K562 (cell line): ENCODE measurements at regions not wholly inside any gene's neighbourhood (a gene's known extent, or its start where the extent isn't known, plus 50 kb on each side); places are given as distances from the start of the nearest gene placed in this dataset.

ENCODE experiments used
- ATAC-seq: fragments of 200-7000 bp; cut with Tn5 transposase; 3 replicates; pipeline ENCODE4 v1.9.1; 2020; ENCODE audit warnings: moderate library complexity
- BruUV-seq: library from RNA; stranded (reverse); fragments of 400-500 nt; replicated peaks from 2 replicates; lab custom pipeline; 2021; lab: Mats Ljungman, UMichigan
- CTCF ChIA-PET: fragments of 300-600 bp; formaldehyde crosslinking; extraction: SDS; loops from one replicate; lab custom pipeline; 2021; ENCODE audit warnings: low intra/inter-chr PET ratio; lab: Yijun Ruan, JAX
- POLR2A ChIA-PET: fragments of 300-600, 350-650 bp; sonication (Branson Sonifier 250); formaldehyde crosslinking; extraction: SDS; loops from one replicate; lab custom pipeline; 2021; ENCODE audit warnings: antibody characterized with exemption, inconsistent platforms; lab: Yijun Ruan, JAX
- DNase-seq, 4 experiments: peaks; one replicate each; pipeline versions ENCODE4 v3.0.0 to v3.0.0-alpha.2; 2011 to 2018; ENCODE audit warnings: low spot score in 3 of 4, mixed read lengths in 3 of 4; ENCODE audit errors: extremely low read depth in 1 of 4
- FAIRE-seq: peaks from 2 replicates; lab custom pipeline; 2011; peaks lifted over from hg19 to GRCh38; lab: Jason Lieb, UNC
- H2AFZ ChIP-seq: 2 replicates; pipeline ENCODE4 v1.6.0; 2011; ENCODE audit warnings: low read depth, low read length, control low read depth, inconsistent platforms
- H3K27ac ChIP-seq: fragments of 200-600 bp; 3 replicates; pipeline ENCODE4 v1.8.0; 2011; ENCODE audit warnings: low read depth, mild to moderate bottlenecking, control low read depth, inconsistent platforms, low read length, moderate library complexity, mixed read lengths; ENCODE audit errors: extremely low read depth
- H3K27me3 ChIP-seq, 2 experiments: fragments of 300-600 bp in 1 of 2; 2 replicates in 1 of 2; 3 replicates in 1 of 2; pipeline versions ENCODE4 v1.6.0 to v1.8.0; 2011; ENCODE audit warnings: inconsistent platforms in 2 of 2, low read length in 2 of 2, mild to moderate bottlenecking in 1 of 2, mixed read lengths in 1 of 2, moderate library complexity in 1 of 2; ENCODE audit not compliant: control insufficient read depth in 2 of 2, insufficient read depth in 2 of 2
- H3K36me3 ChIP-seq: fragments of 300-600 bp; 3 replicates; pipeline ENCODE4 v1.8.0; 2011; ENCODE audit warnings: mild to moderate bottlenecking, low read length, inconsistent platforms; ENCODE audit not compliant: control insufficient read depth, insufficient read depth
- H3K4me1 ChIP-seq, 2 experiments: fragments of 200-600 bp in 1 of 2; replicated peaks in 1 of 2; 2 replicates in 1 of 2; 3 replicates in 1 of 2; pipeline versions ENCODE4 v1.5.1 to v1.8.0; 2011; ENCODE audit warnings: inconsistent platforms in 2 of 2, low read length in 2 of 2, mild to moderate bottlenecking in 1 of 2, mixed read lengths in 1 of 2, moderate library complexity in 1 of 2; ENCODE audit not compliant: control insufficient read depth in 2 of 2, insufficient read depth in 2 of 2
- H3K4me2 ChIP-seq: 2 replicates; pipeline ENCODE4 v1.6.1; 2011; ENCODE audit warnings: low read length, control low read depth, inconsistent platforms, mixed read lengths; ENCODE audit not compliant: insufficient read depth
- H3K4me3 ChIP-seq: fragments of 200-600 bp; sonication (generic), shearing (Covaris generic); 2 replicates; pipeline ENCODE4 v1.5.1; 2016; ENCODE audit warnings: control low read depth, inconsistent platforms
- H3K79me2 ChIP-seq: fragments of 200-600 bp; 3 replicates; pipeline ENCODE4 v1.8.0; 2011; ENCODE audit warnings: low read length, inconsistent platforms; ENCODE audit not compliant: control insufficient read depth, insufficient read depth
- H3K9ac ChIP-seq, 2 experiments: 2 replicates each; pipeline versions ENCODE4 v1.6.0 to v1.6.1; 2011; ENCODE audit warnings: low read depth in 2 of 2, low read length in 2 of 2, control low read depth in 1 of 2, inconsistent platforms in 1 of 2, mild to moderate bottlenecking in 1 of 2, mixed read lengths in 1 of 2; ENCODE audit not compliant: insufficient read depth in 1 of 2
- H3K9me1 ChIP-seq: one replicate; pipeline ENCODE4 v1.6.0; 2011; ENCODE audit warnings: inconsistent platforms, mild to moderate bottlenecking, low read length, moderate library complexity; ENCODE audit not compliant: control insufficient read depth, insufficient read depth
- H3K9me3 ChIP-seq: replicated peaks from 2 replicates; pipeline ENCODE4 v1.5.1; 2011; ENCODE audit warnings: low read depth, low read length, inconsistent platforms; ENCODE audit not compliant: control insufficient read depth, insufficient read depth
- H4K20me1 ChIP-seq: replicated peaks from 2 replicates; pipeline ENCODE4 v1.6.1; 2011; ENCODE audit warnings: low read length, inconsistent platforms, mixed read lengths; ENCODE audit not compliant: control insufficient read depth, insufficient read depth
- NFE2 ChIP-seq: IDR thresholded peaks from 2 replicates; pipeline ENCODE4 v1.6.1; 2014; ENCODE audit warnings: antibody characterized with exemption, low read depth
- WGBS: fragments of 100-300 bp; shearing (Covaris generic); methylation state at CpG from one replicate; pipeline ENCODE4 v1.1.6; 2016; ENCODE audit warnings: low coverage, mixed read lengths; ENCODE audit not compliant: insufficient coverage; ENCODE audit errors: missing lambda C conversion rate; 5-methylcytosine and 5-hydroxymethylcytosine counted together
- in situ Hi-C: fragments of 300-500 bp; cut with MboI; formaldehyde crosslinking; loops from 4 replicates; pipeline ENCODE4 v1.15.0; 2018; ENCODE audit warnings: inconsistent platforms, mixed read lengths
- intact Hi-C: fragments of 100-400 bp; cut with micrococcal nuclease; formaldehyde crosslinking; loops from 2 replicates; pipeline ENCODE4 v1.14.2; 2022
- TF ChIP-seq, protein P1 (sequence below), 2 experiments: fragments of 200-800 bp in 1 of 2; sonication (Bioruptor generic) in 1 of 2; sonication (generic) in 1 of 2; formaldehyde crosslinking in 1 of 2; IDR thresholded peaks in 1 of 2; conservative IDR thresholded peaks in 1 of 2; 2 replicates each; pipeline versions ENCODE4 v1.5.0 to v1.6.1; 2016 to 2020; ENCODE audit warnings: missing compliant biosample characterization in 1 of 2, missing genetic modification characterization in 1 of 2, missing genetic modification reagents in 1 of 2
- TF ChIP-seq, protein P2 (sequence below), 3 experiments: fragments of 200-800 bp in 1 of 3; fragments of 250-450 bp in 1 of 3; fragments of 450-650 bp in 1 of 3; sonication (Bioruptor Pico) in 1 of 3; sonication (Bioruptor generic) in 1 of 3; formaldehyde crosslinking in 1 of 3; IDR thresholded peaks; 2 replicates each; pipeline versions ENCODE4 v1.6.1 to v1.8.0; 2016 to 2022; ENCODE audit warnings: mild to moderate bottlenecking in 2 of 3, missing genetic modification characterization in 2 of 3, missing compliant biosample characterization in 1 of 3, moderate library complexity in 1 of 3

DNA sequence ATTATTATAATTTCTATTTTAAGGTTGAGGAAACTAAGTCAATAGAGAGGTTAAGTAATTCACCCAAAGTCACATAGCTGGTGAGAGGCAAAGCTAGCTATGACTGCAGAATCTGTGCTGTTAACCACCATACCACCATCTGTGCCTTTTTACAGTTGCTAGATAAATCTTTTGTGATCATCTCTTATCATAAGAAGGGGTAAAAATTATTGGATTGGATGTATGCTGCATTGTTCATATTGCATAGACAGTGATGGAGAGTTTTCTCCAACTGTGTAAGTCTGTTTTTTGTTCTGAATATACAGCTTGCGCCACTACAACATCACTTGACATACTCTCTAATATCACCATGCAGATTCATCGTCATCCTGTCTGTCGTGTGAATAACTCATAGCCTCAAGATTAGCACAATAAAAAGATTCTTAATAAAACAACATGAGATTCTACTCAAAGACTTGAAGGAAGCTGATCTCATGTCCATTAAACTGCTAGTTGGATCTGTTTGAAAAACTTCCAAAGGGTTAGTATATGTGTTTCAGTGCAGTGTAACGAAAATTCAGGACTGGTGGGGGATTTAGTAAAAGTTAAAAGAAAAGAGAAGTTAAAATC lies 495.9 kb downstream of the SPRY1 start (continued):
- TF ChIP-seq, protein P1, sequence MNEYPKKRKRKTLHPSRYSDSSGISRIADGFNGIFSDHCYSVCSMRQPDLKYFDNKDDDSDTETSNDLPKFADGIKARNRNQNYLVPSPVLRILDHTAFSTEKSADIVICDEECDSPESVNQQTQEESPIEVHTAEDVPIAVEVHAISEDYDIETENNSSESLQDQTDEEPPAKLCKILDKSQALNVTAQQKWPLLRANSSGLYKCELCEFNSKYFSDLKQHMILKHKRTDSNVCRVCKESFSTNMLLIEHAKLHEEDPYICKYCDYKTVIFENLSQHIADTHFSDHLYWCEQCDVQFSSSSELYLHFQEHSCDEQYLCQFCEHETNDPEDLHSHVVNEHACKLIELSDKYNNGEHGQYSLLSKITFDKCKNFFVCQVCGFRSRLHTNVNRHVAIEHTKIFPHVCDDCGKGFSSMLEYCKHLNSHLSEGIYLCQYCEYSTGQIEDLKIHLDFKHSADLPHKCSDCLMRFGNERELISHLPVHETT (CRISPR knock-in tag; conservative IDR thresholded peaks at IDR 0.05 in 1 of 2, IDR thresholded peaks at IDR 0.05 in 1 of 2) = no peak
- TF ChIP-seq, all 486 proteins: peak for 0

DNA sequence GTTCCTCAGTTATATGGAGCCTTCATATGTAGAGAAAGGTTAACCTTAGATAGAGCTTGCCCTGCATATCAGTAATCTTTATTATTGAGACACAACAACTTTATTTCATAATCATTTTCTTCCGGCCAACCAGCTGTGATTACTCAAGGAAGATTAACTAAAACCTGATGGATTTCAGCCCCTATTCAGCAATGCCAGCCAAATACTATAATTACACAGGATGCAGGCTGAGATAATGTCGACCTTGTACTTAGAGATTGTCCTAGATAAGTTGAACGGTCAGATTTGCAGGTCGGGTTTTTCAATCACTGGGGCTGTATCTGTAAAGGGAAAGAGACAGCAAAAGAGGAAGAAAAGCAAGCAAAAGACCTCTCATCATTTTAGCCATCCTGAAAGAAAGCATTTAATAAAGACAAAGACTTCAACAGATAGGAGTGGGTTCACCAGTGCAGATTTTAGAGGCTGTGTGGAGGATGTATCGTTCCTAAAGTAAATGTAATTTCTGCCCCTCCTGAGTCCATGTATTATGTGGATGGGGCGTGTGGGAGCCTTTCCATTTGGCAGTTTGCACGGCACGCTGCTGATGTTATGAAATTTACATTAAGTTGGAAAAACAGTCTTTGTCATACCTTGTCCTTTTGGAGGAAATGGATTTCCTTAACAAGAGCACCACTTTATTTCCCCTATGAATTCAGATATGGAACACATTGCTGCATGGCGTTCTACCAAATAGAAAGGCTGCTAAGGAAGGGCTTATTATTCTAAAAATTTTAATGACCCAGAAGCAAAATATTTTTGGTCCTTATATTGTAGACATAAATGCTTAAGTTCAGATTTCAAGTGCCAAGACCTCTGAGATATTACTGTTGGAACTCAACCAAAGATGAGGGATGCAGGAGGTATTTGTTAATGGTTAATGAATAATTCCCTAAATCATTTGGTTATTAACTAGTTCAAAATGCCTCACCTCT lies 496.7 kb downstream of the SPRY1 start:
- H4K20me1 ChIP-seq = no peaks in the 10 kb centered on the region
- no peak overlapping the region for H3K9ac ChIP-seq
- ChIA-PET CTCF (interaction anchor here (0.5 kb wide), 1 partner anchor 177 kb away, joined by 3 read pairs; no protein-coding TSS in a partner anchor), POLR2A (no interaction called here)
- H3K36me3 ChIP-seq = no peaks in the 10 kb centered on the region
- no peak overlapping the region for H3K27ac ChIP-seq
- 3% methylated on average over 9 of the region's 9 CpGs for WGBS
- H3K9me1 ChIP-seq = no peaks in the 10 kb centered on the region
- ATAC-seq (no peak), DNase-seq (no peak), FAIRE-seq (no peak)
- no peak for TF ChIP-seq NFE2
- TF ChIP-seq, protein P2, sequence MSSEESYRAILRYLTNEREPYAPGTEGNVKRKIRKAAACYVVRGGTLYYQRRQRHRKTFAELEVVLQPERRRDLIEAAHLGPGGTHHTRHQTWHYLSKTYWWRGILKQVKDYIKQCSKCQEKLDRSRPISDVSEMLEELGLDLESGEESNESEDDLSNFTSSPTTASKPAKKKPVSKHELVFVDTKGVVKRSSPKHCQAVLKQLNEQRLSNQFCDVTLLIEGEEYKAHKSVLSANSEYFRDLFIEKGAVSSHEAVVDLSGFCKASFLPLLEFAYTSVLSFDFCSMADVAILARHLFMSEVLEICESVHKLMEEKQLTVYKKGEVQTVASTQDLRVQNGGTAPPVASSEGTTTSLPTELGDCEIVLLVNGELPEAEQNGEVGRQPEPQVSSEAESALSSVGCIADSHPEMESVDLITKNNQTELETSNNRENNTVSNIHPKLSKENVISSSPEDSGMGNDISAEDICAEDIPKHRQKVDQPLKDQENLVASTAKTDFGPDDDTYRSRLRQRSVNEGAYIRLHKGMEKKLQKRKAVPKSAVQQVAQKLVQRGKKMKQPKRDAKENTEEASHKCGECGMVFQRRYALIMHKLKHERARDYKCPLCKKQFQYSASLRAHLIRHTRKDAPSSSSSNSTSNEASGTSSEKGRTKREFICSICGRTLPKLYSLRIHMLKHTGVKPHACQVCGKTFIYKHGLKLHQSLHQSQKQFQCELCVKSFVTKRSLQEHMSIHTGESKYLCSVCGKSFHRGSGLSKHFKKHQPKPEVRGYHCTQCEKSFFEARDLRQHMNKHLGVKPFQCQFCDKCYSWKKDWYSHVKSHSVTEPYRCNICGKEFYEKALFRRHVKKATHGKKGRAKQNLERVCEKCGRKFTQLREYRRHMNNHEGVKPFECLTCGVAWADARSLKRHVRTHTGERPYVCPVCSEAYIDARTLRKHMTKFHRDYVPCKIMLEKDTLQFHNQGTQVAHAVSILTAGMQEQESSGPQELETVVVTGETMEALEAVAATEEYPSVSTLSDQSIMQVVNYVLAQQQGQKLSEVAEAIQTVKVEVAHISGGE (CRISPR knock-in tag; IDR thresholded peaks at IDR 0.05) = no peak
- H3K79me2 ChIP-seq = no peaks in the 10 kb centered on the region
- H3K4me1 ChIP-seq = no peaks in the 10 kb centered on the region
- no peaks in the 10 kb centered on the region for H3K27me3 ChIP-seq
- in situ Hi-C loops (no loop called here), intact Hi-C loops (no loop called here)
- H3K4me3 ChIP-seq = no peak overlapping the region
- H3K9me3 ChIP-seq = no peaks in the 10 kb centered on the region
- no TSS peak for BruUV-seq
- H3K4me2 ChIP-seq = no peak overlapping the region
- H2AFZ ChIP-seq = no peak overlapping the region
